ENCODE measurements at regions not wholly inside any gene's neighbourhood (a gene's known extent, or its start where the extent isn't known, plus 50 kb on each side); places are given as distances from the start of the nearest gene placed in this dataset.

DNA sequence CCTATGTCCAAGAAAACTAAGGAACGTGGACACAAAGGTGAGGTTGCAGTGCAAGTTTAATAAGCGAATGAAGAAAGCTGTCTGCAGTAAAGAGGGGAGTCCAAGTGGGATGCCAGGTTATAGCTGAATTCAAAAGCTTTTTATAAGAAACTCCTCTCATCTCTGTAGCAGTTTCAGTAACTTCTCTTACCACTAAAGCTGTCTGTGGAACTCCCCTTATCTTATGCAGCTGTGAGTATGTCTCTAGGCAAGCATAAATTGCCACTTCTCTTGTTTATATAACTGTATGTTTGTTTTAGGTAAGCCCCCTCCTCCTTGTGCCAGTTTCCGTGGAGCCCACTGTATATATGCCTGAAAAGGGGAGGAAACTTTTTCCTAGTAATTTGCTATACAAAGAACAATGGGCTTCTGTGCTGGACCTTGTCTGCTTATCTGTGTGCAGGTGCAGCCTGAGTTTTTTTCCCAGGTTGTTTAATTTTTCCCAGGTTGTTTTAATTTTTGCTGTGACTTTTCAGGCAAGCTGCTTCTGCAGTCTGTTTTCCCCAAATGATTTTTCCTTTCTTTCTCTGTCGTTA is 875.1 kb upstream of the EPHA6 start:
- TF ChIP-seq EZH2 (IDR thresholded peaks at IDR 0.05; ENCODE audit: low read length): no peak
- TF ChIP-seq, protein P1, sequence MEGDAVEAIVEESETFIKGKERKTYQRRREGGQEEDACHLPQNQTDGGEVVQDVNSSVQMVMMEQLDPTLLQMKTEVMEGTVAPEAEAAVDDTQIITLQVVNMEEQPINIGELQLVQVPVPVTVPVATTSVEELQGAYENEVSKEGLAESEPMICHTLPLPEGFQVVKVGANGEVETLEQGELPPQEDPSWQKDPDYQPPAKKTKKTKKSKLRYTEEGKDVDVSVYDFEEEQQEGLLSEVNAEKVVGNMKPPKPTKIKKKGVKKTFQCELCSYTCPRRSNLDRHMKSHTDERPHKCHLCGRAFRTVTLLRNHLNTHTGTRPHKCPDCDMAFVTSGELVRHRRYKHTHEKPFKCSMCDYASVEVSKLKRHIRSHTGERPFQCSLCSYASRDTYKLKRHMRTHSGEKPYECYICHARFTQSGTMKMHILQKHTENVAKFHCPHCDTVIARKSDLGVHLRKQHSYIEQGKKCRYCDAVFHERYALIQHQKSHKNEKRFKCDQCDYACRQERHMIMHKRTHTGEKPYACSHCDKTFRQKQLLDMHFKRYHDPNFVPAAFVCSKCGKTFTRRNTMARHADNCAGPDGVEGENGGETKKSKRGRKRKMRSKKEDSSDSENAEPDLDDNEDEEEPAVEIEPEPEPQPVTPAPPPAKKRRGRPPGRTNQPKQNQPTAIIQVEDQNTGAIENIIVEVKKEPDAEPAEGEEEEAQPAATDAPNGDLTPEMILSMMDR (optimal IDR thresholded peaks at IDR 0.05 in 1 of 3, IDR thresholded peaks at IDR 0.05 in 1 of 3, conservative IDR thresholded peaks at IDR 0.05 in 1 of 3; ENCODE audit: extremely low read depth in 1 of 3, insufficient read depth in 2 of 3, low read length in 3 of 3): no peak

All from keratinocyte (primary cell).